ENCODE measurements at regions not wholly inside any gene's neighbourhood (a gene's known extent, or its start where the extent isn't known, plus 50 kb on each side); places are given as distances from the start of the nearest gene placed in this dataset.

GRCh38 chr1:38569932-38570656 lies 289.5 kb downstream of the RRAGC start:
- DNase-seq: no peak

GRCh38 chr1:38568061-38568857 lies 291.3 kb downstream of the RRAGC start:
- no peak for DNase-seq

- DNase-seq: no peak
Measured at GRCh38 chr1:38567401-38567800, 292.2 kb downstream of the RRAGC start.

GRCh38 chr1:38565020-38565491 lies 294.5 kb downstream of the RRAGC start:
- DNase-seq: no peak

GRCh38 chr1:38563942-38564735 lies 295.4 kb downstream of the RRAGC start:
- no peak for DNase-seq

- no peak for DNase-seq
Measured at GRCh38 chr1:38561725-38562124, 297.8 kb downstream of the RRAGC start.

GRCh38 chr1:38561110-38561509 lies 298.5 kb downstream of the RRAGC start:
- DNase-seq: no peak

- no peak for DNase-seq
Measured at GRCh38 chr1:38560457-38560856, 299.1 kb downstream of the RRAGC start.

- peak; percentile 24 for DNase-seq
Measured at GRCh38 chr1:38559446-38560165, 300.0 kb downstream of the RRAGC start.

GRCh38 chr1:38558500-38559445 lies 300.8 kb downstream of the RRAGC start:
- no peak for DNase-seq

GRCh38 chr1:38558055-38558454 lies 301.5 kb downstream of the RRAGC start:
- DNase-seq: no peak

GRCh38 chr1:38555594-38555993 lies 304.0 kb downstream of the RRAGC start:
- no peak for DNase-seq

GRCh38 chr1:38555130-38555529 lies 304.4 kb downstream of the RRAGC start:
- no peak for DNase-seq

- no peak for DNase-seq
Measured at GRCh38 chr1:38551318-38552307, 308.0 kb downstream of the RRAGC start.

GRCh38 chr1:38549191-38549590 lies 310.4 kb downstream of the RRAGC start:
- DNase-seq: no peak

GRCh38 chr1:38547321-38547720 lies 312.3 kb downstream of the RRAGC start:
- no peak for DNase-seq

GRCh38 chr1:38546636-38547035 lies 312.9 kb downstream of the RRAGC start:
- DNase-seq: no peak

- no peak for DNase-seq
Measured at GRCh38 chr1:38541223-38541622, 318.3 kb downstream of the RRAGC start.

- no peak for DNase-seq
Measured at GRCh38 chr1:38539931-38540330, 319.6 kb downstream of the RRAGC start.

- no peak for DNase-seq
Measured at GRCh38 chr1:38538834-38539233, 320.7 kb downstream of the RRAGC start.
